Tibial artery (tissue), 4 donors: ENCODE measurements at regions not wholly inside any gene's neighbourhood (a gene's known extent, or its start where the extent isn't known, plus 50 kb on each side); places are given as distances from the start of the nearest gene placed in this dataset.

Source experiments
- DNase-seq, 2 donors: peaks; one replicate each; pipeline ENCODE4 v3.0.0-alpha.2; 2019
- H3K27ac ChIP-seq, 2 donors: fragments of 200-600 bp; sonication (generic) in 1 of 2; 1 replicate in 1 of 2; 2 replicates in 1 of 2; pipeline ENCODE4 v1.5.1; 2018 to 2019; ENCODE audit warnings: mild to moderate bottlenecking in 1 of 2
- H3K27me3 ChIP-seq, 2 donors: fragments of 200-600 bp; sonication (generic) in 1 of 2; one replicate each; pipeline versions ENCODE4 v1.5.1 to v1.6.0; 2016 to 2019
- H3K36me3 ChIP-seq, 3 donors: fragments of 200-600 bp; sonication (generic) in 2 of 3; one replicate each; pipeline ENCODE4 v1.5.1; 2016 to 2019; ENCODE audit warnings: mild to moderate bottlenecking in 2 of 3
- H3K4me1 ChIP-seq, 4 donors: fragments of 200-600 bp; sonication (generic) in 2 of 4; 1 replicate in 3 of 4; 2 replicates in 1 of 4; pipeline ENCODE4 v1.5.1; 2016 to 2019
- H3K4me3 ChIP-seq, 2 donors: fragments of 200-600 bp; sonication (generic) in 1 of 2; 1 replicate in 1 of 2; 2 replicates in 1 of 2; pipeline ENCODE4 v1.5.1; 2018 to 2019; ENCODE audit warnings: mild to moderate bottlenecking in 2 of 2
- H3K9me3 ChIP-seq, 3 donors: fragments of 200-600 bp; sonication (generic) in 1 of 3; one replicate each; pipeline ENCODE4 v1.5.1; 2016 to 2019
- intact Hi-C: fragments of 100-400 bp; cut with DNase I; formaldehyde crosslinking; loops from one replicate; pipeline ENCODE4 v1.15.0; 2023; ENCODE audit warnings: low total_unique reads
- TF ChIP-seq, protein P1 (sequence below), 2 experiments: fragments of 200-600 bp in 1 of 2; fragments of 450-650 bp in 1 of 2; IDR thresholded peaks; one replicate each; pipeline ENCODE4 v1.5.1; 2017 to 2019; ENCODE audit warnings: antibody characterized with exemption in 2 of 2, mild to moderate bottlenecking in 1 of 2, moderate library complexity in 1 of 2

- no peak overlapping the region for H3K27ac ChIP-seq
- TF ChIP-seq, protein P1, sequence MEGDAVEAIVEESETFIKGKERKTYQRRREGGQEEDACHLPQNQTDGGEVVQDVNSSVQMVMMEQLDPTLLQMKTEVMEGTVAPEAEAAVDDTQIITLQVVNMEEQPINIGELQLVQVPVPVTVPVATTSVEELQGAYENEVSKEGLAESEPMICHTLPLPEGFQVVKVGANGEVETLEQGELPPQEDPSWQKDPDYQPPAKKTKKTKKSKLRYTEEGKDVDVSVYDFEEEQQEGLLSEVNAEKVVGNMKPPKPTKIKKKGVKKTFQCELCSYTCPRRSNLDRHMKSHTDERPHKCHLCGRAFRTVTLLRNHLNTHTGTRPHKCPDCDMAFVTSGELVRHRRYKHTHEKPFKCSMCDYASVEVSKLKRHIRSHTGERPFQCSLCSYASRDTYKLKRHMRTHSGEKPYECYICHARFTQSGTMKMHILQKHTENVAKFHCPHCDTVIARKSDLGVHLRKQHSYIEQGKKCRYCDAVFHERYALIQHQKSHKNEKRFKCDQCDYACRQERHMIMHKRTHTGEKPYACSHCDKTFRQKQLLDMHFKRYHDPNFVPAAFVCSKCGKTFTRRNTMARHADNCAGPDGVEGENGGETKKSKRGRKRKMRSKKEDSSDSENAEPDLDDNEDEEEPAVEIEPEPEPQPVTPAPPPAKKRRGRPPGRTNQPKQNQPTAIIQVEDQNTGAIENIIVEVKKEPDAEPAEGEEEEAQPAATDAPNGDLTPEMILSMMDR (IDR thresholded peaks at IDR 0.05), result no peak
- H3K4me3 ChIP-seq, result no peak overlapping the region
- no peaks in the 10 kb centered on the region for H3K4me1 ChIP-seq
- no peaks in the 10 kb centered on the region for H3K36me3 ChIP-seq
- intact Hi-C loops, result no loop called here
- DNase-seq, result no peak
- no peaks in the 10 kb centered on the region for H3K27me3 ChIP-seq
- no peaks in the 10 kb centered on the region for H3K9me3 ChIP-seq
Measured at GRCh38 chr6:50978380-50979170, 159.9 kb downstream of the TFAP2B start.

- H3K36me3 ChIP-seq, result no peaks in the 10 kb centered on the region
- no peaks in the 10 kb centered on the region for H3K9me3 ChIP-seq
- no peak overlapping the region for H3K4me3 ChIP-seq
- intact Hi-C loops, result no loop called here
- TF ChIP-seq, protein P1 (IDR thresholded peaks at IDR 0.05), result no peak
- H3K27ac ChIP-seq, result no peak overlapping the region
- H3K27me3 ChIP-seq, result no peaks in the 10 kb centered on the region
- DNase-seq, result no peak
- H3K4me1 ChIP-seq, result no peaks in the 10 kb centered on the region
Measured at GRCh38 chr6:50979171-50979525, 160.5 kb downstream of the TFAP2B start.

DNA sequence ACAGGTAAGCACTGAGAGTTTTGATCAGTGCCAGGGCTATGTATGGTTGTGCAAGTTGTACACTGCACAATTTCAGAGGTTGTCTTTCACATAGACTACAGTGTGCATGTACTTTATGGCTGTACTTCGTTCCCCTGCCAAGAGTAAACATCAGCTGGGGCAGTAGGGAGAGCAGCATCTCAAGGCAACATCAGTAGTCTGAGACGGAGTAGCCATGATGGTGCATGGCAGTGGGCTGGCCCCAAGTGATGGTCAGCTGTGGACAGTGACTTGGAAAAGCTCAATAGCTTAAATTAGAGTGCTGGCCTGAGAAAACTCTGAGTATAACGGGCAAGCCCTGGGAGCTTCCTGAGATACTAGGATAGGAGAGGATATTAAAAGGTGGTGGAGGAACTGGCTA is 165.5 kb downstream of the TFAP2B start:
- Histone ChIP-seq H3K4me1 (no peaks in the 10 kb centered on the region), H3K36me3 (no peaks in the 10 kb centered on the region), H3K27me3 (no peaks in the 10 kb centered on the region), H3K27ac (no peak overlapping the region), H3K9me3 (no peaks in the 10 kb centered on the region), H3K4me3 (no peak overlapping the region)
- no peak for DNase-seq
- intact Hi-C loops, result no loop called here
- TF ChIP-seq, protein P1 (IDR thresholded peaks at IDR 0.05), result no peak

DNA sequence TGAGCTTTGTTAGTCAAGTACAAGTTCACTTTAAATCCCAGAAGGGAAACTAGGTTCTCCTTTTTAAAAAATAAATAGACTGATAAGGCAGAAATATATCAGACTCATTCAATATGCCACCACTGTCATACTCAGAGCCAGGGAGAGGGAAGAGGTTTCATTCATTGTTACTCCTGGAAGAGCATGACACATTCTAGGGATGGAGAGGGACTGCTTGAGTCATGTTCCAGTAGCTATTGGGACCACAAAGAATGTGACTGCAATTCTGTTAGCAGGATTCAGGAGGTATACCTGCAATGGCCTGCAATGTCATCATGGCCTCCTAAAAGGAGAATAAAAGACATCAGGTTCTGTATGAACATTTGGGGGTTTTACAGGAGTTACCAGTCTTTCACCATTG is 167.6 kb downstream of the TFAP2B start:
- H3K9me3 ChIP-seq, result no peaks in the 10 kb centered on the region
- H3K4me1 ChIP-seq, result no peaks in the 10 kb centered on the region
- no peaks in the 10 kb centered on the region for H3K36me3 ChIP-seq
- no peak overlapping the region for H3K27ac ChIP-seq
- no peak overlapping the region for H3K4me3 ChIP-seq
- TF ChIP-seq, protein P1 (IDR thresholded peaks at IDR 0.05), result no peak
- intact Hi-C loops, result no loop called here
- no peak for DNase-seq
- H3K27me3 ChIP-seq, result no peaks in the 10 kb centered on the region

GRCh38 chr6:50989123-50989522 is 170.5 kb downstream of the TFAP2B start:
- Histone ChIP-seq H3K27me3 (no peaks in the 10 kb centered on the region), H3K4me3 (no peak overlapping the region), H3K36me3 (no peaks in the 10 kb centered on the region), H3K9me3 (no peaks in the 10 kb centered on the region), H3K27ac (no peak overlapping the region), H3K4me1 (no peaks in the 10 kb centered on the region)
- TF ChIP-seq, protein P1 (IDR thresholded peaks at IDR 0.05), result no peak
- intact Hi-C loops, result no loop called here
- no peak for DNase-seq
